ENCODE measurements at regions not wholly inside any gene's neighbourhood (a gene's known extent, or its start where the extent isn't known, plus 50 kb on each side); places are given as distances from the start of the nearest gene placed in this dataset.

DNA sequence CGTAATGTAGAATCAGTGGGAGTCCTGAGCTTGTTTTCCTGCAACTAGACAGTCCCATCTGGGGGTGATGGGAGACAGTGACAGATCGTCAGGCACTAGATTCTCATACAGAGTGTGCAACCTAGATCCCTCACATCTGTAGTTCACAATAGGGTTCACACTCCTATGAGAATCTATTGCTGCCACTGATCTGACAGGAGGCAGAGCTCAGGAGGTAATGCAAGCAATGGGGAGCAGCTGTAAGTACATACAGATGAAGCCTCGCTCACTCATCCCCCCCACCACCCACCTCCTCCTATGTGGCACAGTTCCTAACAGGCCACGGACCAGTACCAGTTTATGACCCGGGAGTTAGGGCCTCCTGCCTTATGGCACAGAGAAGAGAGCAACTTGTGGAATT is 116.2 kb upstream of the PIK3R1 start:
- TF ChIP-seq, protein P1, sequence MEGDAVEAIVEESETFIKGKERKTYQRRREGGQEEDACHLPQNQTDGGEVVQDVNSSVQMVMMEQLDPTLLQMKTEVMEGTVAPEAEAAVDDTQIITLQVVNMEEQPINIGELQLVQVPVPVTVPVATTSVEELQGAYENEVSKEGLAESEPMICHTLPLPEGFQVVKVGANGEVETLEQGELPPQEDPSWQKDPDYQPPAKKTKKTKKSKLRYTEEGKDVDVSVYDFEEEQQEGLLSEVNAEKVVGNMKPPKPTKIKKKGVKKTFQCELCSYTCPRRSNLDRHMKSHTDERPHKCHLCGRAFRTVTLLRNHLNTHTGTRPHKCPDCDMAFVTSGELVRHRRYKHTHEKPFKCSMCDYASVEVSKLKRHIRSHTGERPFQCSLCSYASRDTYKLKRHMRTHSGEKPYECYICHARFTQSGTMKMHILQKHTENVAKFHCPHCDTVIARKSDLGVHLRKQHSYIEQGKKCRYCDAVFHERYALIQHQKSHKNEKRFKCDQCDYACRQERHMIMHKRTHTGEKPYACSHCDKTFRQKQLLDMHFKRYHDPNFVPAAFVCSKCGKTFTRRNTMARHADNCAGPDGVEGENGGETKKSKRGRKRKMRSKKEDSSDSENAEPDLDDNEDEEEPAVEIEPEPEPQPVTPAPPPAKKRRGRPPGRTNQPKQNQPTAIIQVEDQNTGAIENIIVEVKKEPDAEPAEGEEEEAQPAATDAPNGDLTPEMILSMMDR (IDR thresholded peaks at IDR 0.05; ENCODE audit: low read length, missing control alignments): no peak

DNA sequence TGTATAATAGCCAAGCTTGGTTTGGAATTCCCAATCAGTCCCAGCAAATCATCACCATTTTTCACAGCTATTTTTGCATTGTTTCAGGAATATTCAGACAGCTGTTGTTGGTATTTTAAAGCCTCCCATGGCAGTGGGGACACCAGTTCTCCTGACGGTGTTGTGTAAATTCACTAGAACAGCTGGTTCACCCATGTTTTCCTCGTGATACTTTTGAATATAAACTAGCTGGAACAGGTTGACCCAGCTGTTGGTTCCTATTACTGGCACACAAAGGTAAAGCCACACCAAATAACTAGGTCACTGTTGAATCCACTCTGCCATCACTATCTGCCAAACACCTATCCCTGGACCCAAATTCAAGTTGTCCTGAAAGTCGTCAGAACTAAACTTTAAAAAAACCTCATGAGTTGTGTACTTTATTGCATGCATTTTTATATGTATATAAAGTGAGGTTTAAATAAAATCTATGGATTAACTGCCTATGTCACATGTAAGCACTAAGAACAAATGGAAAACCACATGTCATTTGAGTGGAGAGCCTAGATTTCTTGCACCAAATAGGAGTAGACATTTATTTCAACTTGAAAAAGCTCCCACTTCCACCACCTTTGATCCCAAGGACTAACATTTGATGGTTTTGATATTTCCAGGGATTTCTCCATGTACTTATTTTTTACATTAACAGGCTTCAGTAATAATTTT is 121.9 kb upstream of the PIK3R1 start:
- TF ChIP-seq, protein P1 (IDR thresholded peaks at IDR 0.05; ENCODE audit: low read length, missing control alignments): no peak
- no peak overlapping the region for H3K4me3 ChIP-seq (replicated peaks; ENCODE audit: low read depth, low read length)
- no peak for DNase-seq (ENCODE audit: low read depth)

More for the DNA sequence above, 116.2 kb upstream of the PIK3R1 start:
- H3K4me3 ChIP-seq (replicated peaks; ENCODE audit: low read depth, low read length): no peak overlapping the region
- no peak for DNase-seq (ENCODE audit: low read depth)

DNA sequence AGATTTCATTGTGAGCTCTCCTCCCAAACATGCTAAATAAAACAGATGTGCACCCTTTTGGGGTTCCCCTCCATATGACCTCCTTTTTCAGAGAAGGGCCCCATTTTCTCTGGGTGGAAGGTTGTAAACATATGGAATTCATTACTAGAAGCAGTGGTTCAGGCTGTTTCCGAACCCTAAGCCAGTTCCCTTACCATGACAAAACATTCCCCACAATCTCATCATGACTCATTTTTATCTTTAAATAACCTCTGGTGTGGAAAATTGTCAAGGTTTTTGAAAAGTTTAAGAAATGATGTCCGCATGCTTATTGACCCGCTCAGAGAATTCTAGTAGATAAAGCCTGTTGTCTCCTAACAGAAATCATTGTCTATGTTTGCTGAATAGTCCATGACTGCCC is 127.3 kb upstream of the PIK3R1 start:
- DNase-seq (ENCODE audit: low read depth): peak; percentile 74
- no peak overlapping the region for H3K4me3 ChIP-seq (replicated peaks; ENCODE audit: low read depth, low read length)
- TF ChIP-seq, protein P1 (IDR thresholded peaks at IDR 0.05; ENCODE audit: low read length, missing control alignments): no peak

DNA sequence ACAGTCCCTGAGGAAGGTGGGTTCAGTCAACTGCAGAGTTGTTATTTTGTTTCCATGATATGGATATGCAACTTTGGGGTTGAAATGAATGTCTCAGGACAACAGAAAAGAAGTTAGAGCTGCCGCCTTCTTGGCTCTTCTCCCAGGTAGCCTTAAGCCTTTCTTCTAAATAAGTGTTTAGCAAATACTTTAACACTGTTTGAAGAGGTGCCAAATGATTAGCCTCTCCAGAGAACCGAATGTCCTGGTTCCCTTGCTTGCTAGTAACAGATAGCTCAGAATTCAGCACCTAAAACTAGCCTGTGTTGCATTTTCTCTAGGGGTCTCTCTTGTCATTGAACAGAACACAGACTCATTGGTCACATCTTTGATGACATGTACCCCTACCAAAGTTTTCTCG is 127.7 kb upstream of the PIK3R1 start:
- no peak overlapping the region for H3K4me3 ChIP-seq (replicated peaks; ENCODE audit: low read depth, low read length)
- TF ChIP-seq, protein P1 (IDR thresholded peaks at IDR 0.05; ENCODE audit: low read length, missing control alignments): no peak
- DNase-seq (ENCODE audit: low read depth): peak; percentile 30

DNA sequence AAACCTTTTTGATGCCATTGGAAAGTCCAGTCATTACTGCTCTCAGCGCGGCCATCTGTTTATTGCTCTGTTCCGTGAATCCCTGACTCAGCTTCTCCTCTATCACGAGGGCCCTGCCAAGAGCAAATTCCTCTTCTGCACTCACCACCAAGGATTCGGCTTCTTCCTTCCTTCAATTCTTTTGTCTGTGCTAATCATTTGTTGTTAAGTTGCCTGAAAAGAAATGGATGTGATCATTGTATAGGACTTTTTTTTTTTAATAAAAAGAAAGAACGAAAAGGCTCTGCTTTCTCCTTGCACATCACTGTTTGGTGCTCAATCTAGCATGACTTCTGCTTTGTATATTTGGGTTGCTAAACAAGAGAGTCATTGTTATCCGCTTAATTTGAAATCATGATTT is 128.7 kb upstream of the PIK3R1 start:
- DNase-seq (ENCODE audit: low read depth): peak; percentile 91
- TF ChIP-seq, protein P1 (IDR thresholded peaks at IDR 0.05; ENCODE audit: low read length, missing control alignments): no peak
- no peak overlapping the region for H3K4me3 ChIP-seq (replicated peaks; ENCODE audit: low read depth, low read length)

DNA sequence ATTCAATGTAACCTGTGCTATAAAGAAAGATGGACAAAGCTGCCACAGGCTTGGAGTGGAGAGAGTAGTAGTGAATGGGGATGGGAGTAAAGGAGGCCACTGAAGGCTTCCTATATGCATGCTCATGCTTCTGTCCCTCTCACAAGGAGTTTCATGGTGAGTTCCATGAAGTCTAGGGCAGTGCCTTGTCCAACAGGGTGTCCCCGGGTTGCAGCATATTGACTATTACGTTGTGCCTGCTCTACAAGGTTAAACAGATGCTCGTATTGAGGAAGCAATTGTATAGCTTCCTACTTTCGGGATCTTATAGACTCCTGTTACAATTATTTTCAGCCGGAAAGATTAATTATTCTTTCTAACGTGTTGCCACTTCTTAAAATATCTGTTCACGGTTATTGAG is 129.1 kb upstream of the PIK3R1 start:
- DNase-seq (ENCODE audit: low read depth): no peak
- TF ChIP-seq, protein P1 (IDR thresholded peaks at IDR 0.05; ENCODE audit: low read length, missing control alignments): no peak
- H3K4me3 ChIP-seq (replicated peaks; ENCODE audit: low read depth, low read length): no peak overlapping the region

DNA sequence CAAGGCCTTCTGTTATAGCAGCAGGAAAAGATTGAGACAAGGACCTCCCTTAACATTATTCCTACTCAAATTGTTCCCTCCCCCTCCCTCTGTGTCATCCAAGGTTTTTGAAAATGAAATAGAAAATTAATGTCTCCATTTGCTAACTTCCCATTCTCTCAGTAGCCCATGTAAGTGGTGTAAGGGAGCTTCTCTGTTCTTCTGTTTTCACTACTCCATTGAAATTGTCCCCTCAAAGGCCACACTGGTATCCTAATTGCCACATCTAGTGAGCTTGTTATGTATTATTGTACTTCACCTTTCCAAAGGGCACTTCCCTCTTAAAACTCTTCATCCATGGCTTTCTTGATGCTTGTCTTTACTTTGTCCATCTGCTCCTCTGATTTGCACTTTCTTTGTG is 131.2 kb upstream of the PIK3R1 start:
- DNase-seq (ENCODE audit: low read depth): no peak
- no peak overlapping the region for H3K4me3 ChIP-seq (replicated peaks; ENCODE audit: low read depth, low read length)
- TF ChIP-seq, protein P1 (IDR thresholded peaks at IDR 0.05; ENCODE audit: low read length, missing control alignments): no peak
